DND-41 (cell line): ENCODE measurements at regions not wholly inside any gene's neighbourhood (a gene's known extent, or its start where the extent isn't known, plus 50 kb on each side); places are given as distances from the start of the nearest gene placed in this dataset.

Experiments
- CTCF ChIP-seq: IDR thresholded peaks from 2 replicates; pipeline ENCODE4 v1.5.1; 2012; ENCODE audit warnings: borderline replicate concordance, low read length, moderate library complexity, mild to moderate bottlenecking; ENCODE audit not compliant: poor library complexity, severe bottlenecking; ENCODE audit errors: extremely low read depth
- EZH2 ChIP-seq: IDR thresholded peaks from 3 replicates; pipeline ENCODE4 v1.6.1; 2012; ENCODE audit warnings: borderline replicate concordance, low read depth, mild to moderate bottlenecking, moderate library complexity, low read length, inconsistent platforms; ENCODE audit not compliant: severe bottlenecking

GRCh38 chr12:127237151-127237550 is 1029.8 kb upstream of the TMEM132C start:
- TF ChIP-seq EZH2 (no peak), CTCF (no peak)
